GM18951 (cell line): ENCODE measurements at regions not wholly inside any gene's neighbourhood (a gene's known extent, or its start where the extent isn't known, plus 50 kb on each side); places are given as distances from the start of the nearest gene placed in this dataset.
"Not testable (repeated sequence)": the region's sequence is repeated elsewhere in the genome, so short reads cannot be mapped to it uniquely, and the experiment has no call there.

Source experiments
- POLR2A ChIP-seq: IDR thresholded peaks from 4 replicates; pipeline ENCODE4 v1.6.1; 2011; ENCODE audit warnings: mild to moderate bottlenecking; ENCODE audit not compliant: insufficient read length, insufficient read depth; ENCODE audit errors: extremely low read depth
- in situ Hi-C: fragments of 300-500 bp; cut with MboI; formaldehyde crosslinking; loops from one replicate; pipeline ENCODE4 v1.12.0; 2022; ENCODE audit warnings: low sequenced_read_pairs, mixed read lengths, inconsistent platforms; ENCODE audit not compliant: unreplicated experiment

DNA sequence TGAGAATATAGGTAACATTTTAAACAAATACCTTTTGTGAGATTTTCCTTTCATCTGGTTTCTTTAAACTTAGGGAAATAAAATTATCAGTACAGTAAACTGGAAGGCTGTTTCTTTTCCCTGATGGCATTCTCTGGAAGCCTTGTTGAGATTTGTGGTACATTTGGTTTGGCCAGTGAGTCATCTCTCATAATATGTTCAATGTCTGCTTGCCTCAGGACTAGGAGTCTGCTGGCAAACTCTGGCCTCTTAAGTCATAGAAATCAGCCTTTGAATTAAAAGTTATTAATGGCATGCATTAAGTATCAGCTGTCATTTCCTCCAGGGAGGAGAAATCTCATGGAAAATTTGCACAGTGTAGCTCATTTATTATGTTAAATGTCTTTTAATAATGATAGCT, 316.6 kb upstream of the KIAA1217 start:
- in situ Hi-C loops, result no loop called here
- TF ChIP-seq POLR2A, result no peak

DNA sequence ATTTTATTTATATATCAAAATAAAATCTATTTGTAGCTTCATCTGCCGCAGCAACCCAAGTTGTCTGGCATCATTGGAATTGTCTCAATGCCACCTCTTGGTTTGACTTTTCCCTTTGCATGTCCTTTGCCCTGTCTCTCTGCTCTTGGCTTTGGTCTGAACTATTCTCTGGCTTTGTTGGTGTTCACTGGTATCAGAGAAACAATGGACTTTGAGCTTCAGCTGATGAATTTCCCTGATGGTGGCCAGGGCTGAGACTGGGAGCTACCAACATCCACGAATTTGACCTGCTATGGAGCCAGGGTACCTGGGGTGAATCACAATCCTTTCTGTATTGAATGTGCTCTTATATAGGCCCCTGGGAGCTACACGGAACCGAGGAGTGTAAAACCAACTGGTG, 311.7 kb upstream of the KIAA1217 start:
- in situ Hi-C loops, result no loop called here
- no peak for TF ChIP-seq POLR2A

- no peak for TF ChIP-seq POLR2A
- in situ Hi-C loops, result no loop called here
Observed at GRCh38 chr10:23897861-23898260, 311.1 kb upstream of the KIAA1217 start.

DNA sequence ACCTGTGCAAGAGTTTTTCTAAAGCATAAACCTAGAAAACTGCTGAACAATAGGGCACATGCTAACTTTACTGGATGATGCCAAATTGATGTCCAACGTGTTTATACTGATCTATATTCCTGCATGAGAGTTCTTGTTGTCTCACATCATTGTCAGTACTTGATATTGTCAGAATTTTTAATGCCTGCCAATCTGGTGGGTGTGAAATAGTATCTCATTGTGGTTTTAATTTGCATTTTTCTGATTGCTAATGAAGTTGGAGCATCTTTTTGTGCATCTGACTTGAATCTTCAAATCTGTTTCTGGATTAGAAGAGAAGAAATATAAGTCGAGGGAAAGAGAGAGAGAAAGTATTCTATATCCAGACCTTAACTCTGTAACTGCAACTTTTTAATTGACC, 309.8 kb upstream of the KIAA1217 start:
- in situ Hi-C loops, result no loop called here
- no peak for TF ChIP-seq POLR2A

- TF ChIP-seq POLR2A, result no peak
- in situ Hi-C loops, result no loop called here
Observed at GRCh38 chr10:23910291-23910690, 298.6 kb upstream of the KIAA1217 start.

- TF ChIP-seq POLR2A, result no peak
- in situ Hi-C loops, result no loop called here
Observed at GRCh38 chr10:23912884-23913404, 296.0 kb upstream of the KIAA1217 start.

DNA sequence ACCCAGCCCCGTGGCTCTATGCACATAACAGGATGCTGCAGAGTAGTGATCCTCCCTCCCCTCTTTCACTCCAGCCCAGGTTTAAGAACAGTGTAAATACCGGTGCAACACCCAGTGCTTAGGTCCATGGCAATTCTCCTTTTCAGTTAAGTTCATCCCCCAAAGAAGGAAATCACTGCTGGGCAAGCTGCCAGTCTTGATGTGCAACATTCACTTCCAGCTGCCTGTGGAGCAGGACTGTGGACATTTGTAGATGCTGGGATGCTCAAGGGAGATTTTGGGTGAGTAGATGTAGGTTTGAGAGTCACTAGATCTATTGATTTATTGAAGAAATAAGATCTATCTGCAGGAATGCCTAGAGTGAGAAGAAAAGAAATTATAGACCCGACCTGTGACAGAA, 294.3 kb upstream of the KIAA1217 start:
- in situ Hi-C loops, result no loop called here
- TF ChIP-seq POLR2A, result no peak

DNA sequence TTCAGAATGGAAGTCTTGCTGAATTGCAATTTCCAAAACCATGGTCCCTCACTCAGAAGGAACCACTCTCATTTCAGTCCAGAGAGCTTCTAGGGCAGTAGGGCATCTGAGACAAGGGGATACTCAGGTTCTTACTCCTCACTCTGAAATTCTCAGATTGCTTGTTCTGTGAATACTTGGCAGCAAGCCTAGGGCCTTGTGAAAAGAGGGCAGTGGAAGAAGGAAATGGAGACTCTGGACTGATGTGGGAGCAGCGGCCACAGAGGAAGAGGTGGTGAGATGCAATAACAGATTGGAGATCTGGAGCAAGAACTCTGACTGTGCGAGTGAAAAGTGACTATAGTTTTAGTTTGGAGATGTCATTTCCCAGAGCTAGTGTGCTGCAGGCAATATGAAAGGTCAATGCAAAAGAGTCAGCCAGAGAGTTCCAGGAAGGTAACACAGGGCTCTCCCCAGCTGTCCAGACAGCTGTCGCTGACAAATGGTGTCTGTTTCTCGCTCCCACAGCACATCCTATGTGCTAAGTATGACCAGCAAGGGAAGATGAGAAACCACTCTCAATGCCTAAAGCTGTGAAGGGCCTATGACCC, 291.6 kb upstream of the KIAA1217 start:
- no peak for TF ChIP-seq POLR2A
- in situ Hi-C loops, result no loop called here

- in situ Hi-C loops, result no loop called here
- no peak for TF ChIP-seq POLR2A
Observed at GRCh38 chr10:23918090-23918723, 290.7 kb upstream of the KIAA1217 start.

DNA sequence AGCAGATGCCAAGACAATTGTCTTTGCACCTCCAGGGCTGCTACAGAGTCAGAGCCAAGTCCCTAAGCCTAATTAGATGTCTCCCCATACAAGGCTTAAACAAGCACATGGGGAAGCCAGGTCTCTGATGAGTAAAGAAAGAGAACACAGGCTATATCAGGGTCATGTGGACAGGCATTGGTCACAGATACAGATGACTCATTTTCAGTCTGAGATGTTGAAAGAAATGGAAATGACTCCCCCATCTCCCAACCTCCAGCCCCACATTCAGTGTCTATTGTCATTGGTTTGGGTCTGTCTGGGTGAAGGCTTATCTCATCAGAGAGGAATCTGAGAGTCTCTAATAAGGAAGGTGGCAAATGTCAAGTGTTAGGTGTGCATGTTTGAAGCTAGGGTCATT, 290.1 kb upstream of the KIAA1217 start:
- in situ Hi-C loops, result no loop called here
- TF ChIP-seq POLR2A, result no peak

GRCh38 chr10:23927576-23928325, 281.2 kb upstream of the KIAA1217 start:
- TF ChIP-seq POLR2A, result no peak
- in situ Hi-C loops, result no loop called here

GRCh38 chr10:23934023-23934422, 274.9 kb upstream of the KIAA1217 start:
- in situ Hi-C loops, result not testable (repeated sequence)

- in situ Hi-C loops, result no loop called here
- no peak for TF ChIP-seq POLR2A
Observed at GRCh38 chr10:23945845-23946244, 263.1 kb upstream of the KIAA1217 start.

DNA sequence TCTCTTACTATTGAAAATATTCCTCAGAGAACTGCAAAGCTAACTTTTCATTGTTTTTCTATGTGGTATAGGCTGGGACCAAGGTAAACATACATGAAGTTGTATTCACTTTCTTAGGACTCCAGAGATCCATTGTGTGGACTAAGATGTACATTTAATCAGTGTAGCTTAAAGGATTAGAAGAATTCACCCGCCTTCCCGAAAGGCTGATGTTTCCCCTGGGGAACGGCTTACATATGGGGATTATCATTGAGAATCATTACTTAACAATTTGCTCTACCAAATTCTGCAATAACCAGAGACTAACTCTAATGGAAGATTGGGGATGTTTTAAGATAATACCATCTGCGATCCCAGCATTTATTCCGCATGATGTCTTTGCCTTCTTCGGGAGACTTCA, 257.1 kb upstream of the KIAA1217 start:
- no peak for TF ChIP-seq POLR2A
- in situ Hi-C loops, result no loop called here

GRCh38 chr10:23955456-23956225, 253.3 kb upstream of the KIAA1217 start:
- in situ Hi-C loops, result no loop called here
- no peak for TF ChIP-seq POLR2A
